Smooth muscle cell (in vitro differentiated cells): ENCODE measurements at regions not wholly inside any gene's neighbourhood (a gene's known extent, or its start where the extent isn't known, plus 50 kb on each side); places are given as distances from the start of the nearest gene placed in this dataset.

Experiments
- DNase-seq: peaks from one replicate; lab custom pipeline; 2025; ENCODE audit not compliant: unreplicated experiment; lab: John Stamatoyannopoulos, UW
- H2AFZ ChIP-seq: fragments of 200-600 bp; sonication (generic); 2 replicates; pipeline ENCODE4 v1.6.0; 2016; ENCODE audit warnings: antibody characterized with exemption, low read depth, mild to moderate bottlenecking
- H3F3A ChIP-seq: fragments of 200-600 bp; sonication (generic); 2 replicates; pipeline ENCODE4 v1.6.0; 2017; ENCODE audit warnings: antibody characterized with exemption, low read depth
- H3K27ac ChIP-seq: fragments of 200-600 bp; sonication (generic); 2 replicates; pipeline ENCODE4 v1.5.1; 2016; ENCODE audit warnings: low read depth, mild to moderate bottlenecking
- H3K27me3 ChIP-seq: fragments of 200-600 bp; sonication (generic); 2 replicates; pipeline ENCODE4 v1.6.1; 2016; ENCODE audit warnings: low read depth, mild to moderate bottlenecking
- H3K36me3 ChIP-seq: fragments of 200-600 bp; sonication (generic); 2 replicates; pipeline ENCODE4 v1.5.1; 2016; ENCODE audit warnings: low read depth
- H3K4me1 ChIP-seq: fragments of 200-600 bp; sonication (generic); 2 replicates; pipeline ENCODE4 v1.5.1; 2016; ENCODE audit warnings: low read depth
- H3K4me2 ChIP-seq: fragments of 200-600 bp; sonication (generic); 2 replicates; pipeline ENCODE4 v1.6.0; 2016; ENCODE audit warnings: mild to moderate bottlenecking
- H3K4me3 ChIP-seq: fragments of 200-600 bp; sonication (generic); 2 replicates; pipeline ENCODE4 v1.5.1; 2016; ENCODE audit warnings: mild to moderate bottlenecking
- H3K79me2 ChIP-seq: fragments of 200-600 bp; sonication (generic); 2 replicates; pipeline ENCODE4 v1.6.0; 2016; ENCODE audit warnings: low read depth, mild to moderate bottlenecking
- H3K9ac ChIP-seq: fragments of 200-600 bp; sonication (generic); 2 replicates; pipeline ENCODE4 v1.6.0; 2016; ENCODE audit warnings: low read depth
- H3K9me3 ChIP-seq: fragments of 200-600 bp; sonication (generic); replicated peaks from 2 replicates; pipeline ENCODE4 v1.5.1; 2016; ENCODE audit warnings: low read depth
- H4K20me1 ChIP-seq: fragments of 200-600 bp; sonication (generic); 2 replicates; pipeline ENCODE4 v1.6.0; 2016; ENCODE audit warnings: low read depth
- WGBS: methylation state at CpG from one replicate; pipeline ENCODE4 v1.1.7; 2016; ENCODE audit warnings: low lambda C conversion rate; 5-methylcytosine and 5-hydroxymethylcytosine counted together
- TF ChIP-seq, protein P1 (sequence below): fragments of 200-600 bp; sonication (generic); IDR thresholded peaks from 2 replicates; pipeline ENCODE4 v1.5.1; 2017; ENCODE audit warnings: borderline replicate concordance, mild to moderate bottlenecking, antibody characterized with exemption; ENCODE audit not compliant: insufficient read depth, poor library complexity, severe bottlenecking

GRCh38 chr3:153439780-153440179 is 277.8 kb downstream of the RAP2B start:
- TF ChIP-seq, protein P1, sequence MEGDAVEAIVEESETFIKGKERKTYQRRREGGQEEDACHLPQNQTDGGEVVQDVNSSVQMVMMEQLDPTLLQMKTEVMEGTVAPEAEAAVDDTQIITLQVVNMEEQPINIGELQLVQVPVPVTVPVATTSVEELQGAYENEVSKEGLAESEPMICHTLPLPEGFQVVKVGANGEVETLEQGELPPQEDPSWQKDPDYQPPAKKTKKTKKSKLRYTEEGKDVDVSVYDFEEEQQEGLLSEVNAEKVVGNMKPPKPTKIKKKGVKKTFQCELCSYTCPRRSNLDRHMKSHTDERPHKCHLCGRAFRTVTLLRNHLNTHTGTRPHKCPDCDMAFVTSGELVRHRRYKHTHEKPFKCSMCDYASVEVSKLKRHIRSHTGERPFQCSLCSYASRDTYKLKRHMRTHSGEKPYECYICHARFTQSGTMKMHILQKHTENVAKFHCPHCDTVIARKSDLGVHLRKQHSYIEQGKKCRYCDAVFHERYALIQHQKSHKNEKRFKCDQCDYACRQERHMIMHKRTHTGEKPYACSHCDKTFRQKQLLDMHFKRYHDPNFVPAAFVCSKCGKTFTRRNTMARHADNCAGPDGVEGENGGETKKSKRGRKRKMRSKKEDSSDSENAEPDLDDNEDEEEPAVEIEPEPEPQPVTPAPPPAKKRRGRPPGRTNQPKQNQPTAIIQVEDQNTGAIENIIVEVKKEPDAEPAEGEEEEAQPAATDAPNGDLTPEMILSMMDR = no peak
- no peaks in the 10 kb centered on the region for H3K27me3 ChIP-seq
- no peaks in the 10 kb centered on the region for H3K36me3 ChIP-seq
- no peak overlapping the region for H3K9ac ChIP-seq
- no peak overlapping the region for H3K4me3 ChIP-seq
- no peaks in the 10 kb centered on the region for H4K20me1 ChIP-seq
- H3K27ac ChIP-seq = no peak overlapping the region
- H3K4me1 ChIP-seq = peaks cover 4% of the 10 kb centered on the region
- H2AFZ ChIP-seq = no peak overlapping the region
- DNase-seq = no peak
- no peak overlapping the region for H3K4me2 ChIP-seq
- 87% methylated on average over 3 of the region's 3 CpGs for WGBS
- no peaks in the 10 kb centered on the region for H3K79me2 ChIP-seq
- no peaks in the 10 kb centered on the region for H3K9me3 ChIP-seq
- no peaks in the 10 kb centered on the region for H3F3A ChIP-seq

DNA sequence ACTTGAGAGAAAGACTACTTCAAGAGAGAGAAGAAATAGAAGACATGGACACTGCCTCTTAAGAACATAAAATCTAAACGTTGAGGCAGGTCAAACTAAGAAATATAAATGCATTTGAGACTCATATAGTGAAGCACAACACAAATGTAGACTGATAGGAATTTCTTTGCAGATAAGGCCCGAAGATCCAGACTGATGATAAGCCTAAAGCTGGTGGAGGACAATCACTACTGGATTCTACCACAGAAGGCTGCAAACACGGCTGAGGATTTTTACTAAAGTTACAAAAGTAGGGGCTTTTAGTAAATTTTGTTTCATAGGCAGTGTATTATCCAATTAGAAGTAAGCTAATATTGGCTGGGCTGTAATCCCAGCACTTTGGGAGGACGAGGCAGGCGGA is 278.3 kb downstream of the RAP2B start:
- H3K79me2 ChIP-seq = no peaks in the 10 kb centered on the region
- H3K4me2 ChIP-seq = no peak overlapping the region
- H3K27ac ChIP-seq = no peak overlapping the region
- no peak overlapping the region for H3K9ac ChIP-seq
- WGBS = 86% methylated on average over 5 of the region's 5 CpGs
- H4K20me1 ChIP-seq = no peaks in the 10 kb centered on the region
- H3F3A ChIP-seq = no peaks in the 10 kb centered on the region
- H3K9me3 ChIP-seq = no peaks in the 10 kb centered on the region
- H3K4me3 ChIP-seq = no peak overlapping the region
- DNase-seq = no peak
- TF ChIP-seq, protein P1 = no peak
- no peaks in the 10 kb centered on the region for H3K27me3 ChIP-seq
- peaks cover 4% of the 10 kb centered on the region for H3K4me1 ChIP-seq
- H2AFZ ChIP-seq = no peak overlapping the region
- no peaks in the 10 kb centered on the region for H3K36me3 ChIP-seq

GRCh38 chr3:153442386-153442785 is 280.4 kb downstream of the RAP2B start:
- Histone ChIP-seq H3K79me2 (no peaks in the 10 kb centered on the region), H3K27ac (no peak overlapping the region), H3K4me2 (peak overlapping the region; percentile 53), H3K9ac (no peak overlapping the region), H4K20me1 (no peaks in the 10 kb centered on the region), H3K4me1 (peaks cover 4% of the 10 kb centered on the region), H3F3A (no peaks in the 10 kb centered on the region), H2AFZ (no peak overlapping the region), H3K4me3 (no peak overlapping the region), H3K36me3 (no peaks in the 10 kb centered on the region), H3K9me3 (no peaks in the 10 kb centered on the region), H3K27me3 (no peaks in the 10 kb centered on the region)
- 6% methylated on average over 2 of the region's 2 CpGs for WGBS
- TF ChIP-seq, protein P1 = no peak
- no peak for DNase-seq

DNA sequence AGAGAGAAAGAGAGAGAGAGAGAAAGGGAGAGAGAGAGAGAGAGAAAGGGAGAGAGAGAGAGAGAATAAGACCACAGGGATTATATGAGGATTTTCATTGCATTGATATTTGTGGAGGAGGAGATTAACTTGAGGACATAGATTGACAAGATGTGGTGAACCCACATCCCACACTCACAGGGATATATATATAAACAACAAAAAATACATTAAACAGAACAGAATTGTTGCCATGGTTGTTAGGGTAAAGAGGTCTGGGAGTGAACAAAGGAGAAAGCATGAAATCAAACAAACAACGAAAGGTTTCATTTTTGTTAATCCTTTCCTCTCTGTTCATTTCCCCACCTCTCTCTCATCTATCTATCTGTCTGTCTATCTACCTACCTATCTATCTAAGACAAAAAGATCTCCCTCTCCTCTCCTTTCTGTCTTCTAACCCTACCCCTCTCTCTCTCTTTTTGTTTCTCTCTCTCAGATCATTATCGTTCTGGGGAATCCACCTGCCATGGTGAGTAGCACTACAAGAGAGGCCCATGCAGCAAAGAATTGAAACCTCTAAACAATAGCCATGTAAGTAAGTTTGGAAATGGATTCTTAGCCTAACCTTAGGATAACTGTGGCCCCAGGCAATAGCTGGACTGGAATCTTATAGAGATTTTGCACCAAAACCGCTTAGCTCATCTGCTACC is 280.9 kb downstream of the RAP2B start:
- Histone ChIP-seq H3K9ac (no peak overlapping the region), H3K79me2 (no peaks in the 10 kb centered on the region), H3K9me3 (no peaks in the 10 kb centered on the region), H3K36me3 (no peaks in the 10 kb centered on the region), H3K27me3 (no peaks in the 10 kb centered on the region), H3K4me2 (peak overlapping the region; percentile 53), H3K27ac (no peak overlapping the region), H2AFZ (no peak overlapping the region), H3F3A (no peaks in the 10 kb centered on the region), H3K4me1 (peaks cover 4% of the 10 kb centered on the region), H4K20me1 (no peaks in the 10 kb centered on the region), H3K4me3 (no peak overlapping the region)
- TF ChIP-seq, protein P1 = no peak
- DNase-seq = no peak
- 69% methylated on average over 3 of the region's 3 CpGs for WGBS
